Activated CD4-positive, alpha-beta T cell treated with anti-CD3 and anti-CD28 coated beads, Interleukin-2, amount 50 U/mL, for 4 hours (primary cell): ENCODE measurements at regions not wholly inside any gene's neighbourhood (a gene's known extent, or its start where the extent isn't known, plus 50 kb on each side); places are given as distances from the start of the nearest gene placed in this dataset.

ENCODE experiments used
- DNase-seq, 2 experiments: peaks; one replicate each; pipeline ENCODE4 v3.0.0-alpha.2; 2020

- DNase-seq, result no peak
These were observed 630.4 kb downstream of the PSAT1 start for GRCh38 chr9:78927099-78927940.

DNA sequence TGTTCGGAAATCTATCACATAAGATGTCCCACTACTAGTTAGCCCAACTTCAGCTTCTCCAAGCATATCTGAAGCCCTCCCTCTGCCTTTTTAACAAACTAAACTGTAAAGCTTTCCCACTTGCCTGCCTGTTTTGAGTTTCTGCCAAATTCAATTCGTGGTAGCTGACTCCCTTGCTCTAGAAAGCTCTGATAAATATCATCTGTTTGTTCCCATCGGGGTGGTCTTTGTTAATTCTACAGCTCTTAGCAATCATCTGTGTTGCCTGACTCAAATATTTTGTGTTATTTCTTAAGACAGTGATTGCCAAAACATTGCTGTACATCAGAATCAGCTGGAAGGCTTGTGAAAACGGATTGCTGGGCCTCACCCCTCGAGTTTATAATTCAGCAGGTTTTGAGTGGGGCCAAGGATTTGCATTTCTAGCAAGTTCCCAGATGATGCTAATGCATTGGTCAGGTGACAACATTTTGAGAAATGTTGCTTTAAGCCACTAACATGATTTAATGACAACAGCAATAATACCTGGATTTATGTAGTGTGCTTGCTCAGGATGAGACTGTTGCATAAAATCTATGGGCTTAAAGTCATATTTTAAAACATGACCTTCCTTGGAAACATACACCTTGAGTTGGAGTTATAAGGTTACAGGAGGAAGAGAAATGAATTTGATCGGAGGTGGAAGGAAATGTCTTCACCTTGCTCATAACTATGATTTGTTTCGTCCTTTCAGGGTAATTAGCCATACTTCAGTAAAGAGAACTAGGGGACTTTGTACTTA is 631.9 kb downstream of the PSAT1 start:
- no peak for DNase-seq

- DNase-seq, result no peak
These were observed 633.4 kb downstream of the PSAT1 start for GRCh38 chr9:78930281-78930680.

DNA sequence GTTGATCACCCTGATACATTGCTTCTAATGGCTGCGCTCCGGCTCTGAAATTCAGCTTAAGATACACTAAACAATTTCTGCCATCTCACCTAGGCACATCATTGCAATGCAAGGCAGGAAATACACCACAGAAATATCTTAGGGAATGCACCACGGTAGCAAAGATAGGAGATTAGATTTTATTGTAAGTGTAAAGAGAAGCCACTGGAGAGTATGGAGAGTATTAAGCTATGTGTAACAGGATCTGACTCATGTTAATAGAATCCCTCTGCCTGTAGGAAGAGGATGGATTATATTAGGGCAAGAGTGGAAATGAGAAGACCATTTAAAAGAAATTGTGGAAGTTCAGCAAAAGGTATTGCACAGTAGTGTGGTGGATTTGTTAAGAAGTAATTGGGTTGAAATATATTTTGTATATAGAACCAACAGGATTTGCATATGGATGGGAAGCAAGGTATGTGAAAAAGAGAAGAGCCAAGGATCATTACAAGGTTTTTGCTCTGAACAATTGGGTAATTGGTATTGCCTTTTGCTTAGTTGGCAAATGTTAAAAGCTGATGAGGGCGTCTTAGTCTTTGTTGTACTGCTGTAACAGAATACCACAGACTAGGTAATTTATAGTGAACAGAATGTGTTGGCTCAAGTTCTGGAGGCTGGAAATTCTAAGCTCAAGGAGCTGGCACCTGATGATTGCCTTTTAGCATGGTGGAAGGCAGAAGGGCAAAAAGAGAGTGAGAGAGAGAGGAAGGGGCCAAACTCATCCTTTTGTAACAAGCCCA is 636.1 kb downstream of the PSAT1 start:
- DNase-seq, result no peak

DNA sequence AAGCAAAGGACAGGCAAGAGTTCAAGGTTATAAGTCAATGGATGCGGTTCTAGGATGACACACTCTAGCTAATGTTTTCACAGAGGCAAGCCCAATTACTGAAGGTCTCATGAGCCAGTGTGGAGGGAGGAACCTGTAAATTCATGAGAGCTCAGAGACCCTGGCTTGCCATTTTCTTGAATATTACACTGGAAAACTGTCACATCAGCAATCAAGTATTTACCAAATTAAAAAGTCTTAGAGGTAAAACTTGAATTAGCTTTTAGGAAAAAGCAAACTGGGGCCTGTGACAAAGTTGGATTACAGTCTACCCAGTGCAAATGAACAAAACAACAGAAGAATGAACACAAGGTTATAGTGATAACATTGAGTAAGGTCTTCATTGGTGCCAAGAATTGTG is 636.9 kb upstream of the TLE4 start:
- no peak for DNase-seq

GRCh38 chr9:78938821-78939220 is 632.9 kb upstream of the TLE4 start:
- no peak for DNase-seq

- DNase-seq, result no peak
These were observed 632.3 kb upstream of the TLE4 start for GRCh38 chr9:78939311-78940065.

- DNase-seq, result no peak
These were observed 631.5 kb upstream of the TLE4 start for GRCh38 chr9:78940121-78940855.

DNA sequence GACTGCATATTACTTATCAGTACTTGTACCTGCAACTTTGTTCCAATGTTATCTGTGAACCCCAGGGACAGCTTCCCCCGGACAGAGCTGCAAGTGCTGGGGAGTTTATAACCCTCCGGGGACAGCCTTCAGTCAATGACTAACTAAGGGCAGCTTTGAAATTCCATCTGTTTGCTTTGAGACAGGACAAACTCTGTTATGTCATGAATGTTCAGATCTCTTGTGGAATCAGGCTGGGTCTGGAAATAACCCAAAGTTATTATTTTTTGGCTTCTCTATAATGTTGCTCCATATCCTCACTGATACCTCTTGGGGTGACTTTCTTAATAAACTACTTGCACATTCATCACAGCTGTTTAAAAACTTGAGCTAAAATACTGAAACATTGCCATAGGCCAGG is 617.5 kb upstream of the TLE4 start:
- no peak for DNase-seq

DNA sequence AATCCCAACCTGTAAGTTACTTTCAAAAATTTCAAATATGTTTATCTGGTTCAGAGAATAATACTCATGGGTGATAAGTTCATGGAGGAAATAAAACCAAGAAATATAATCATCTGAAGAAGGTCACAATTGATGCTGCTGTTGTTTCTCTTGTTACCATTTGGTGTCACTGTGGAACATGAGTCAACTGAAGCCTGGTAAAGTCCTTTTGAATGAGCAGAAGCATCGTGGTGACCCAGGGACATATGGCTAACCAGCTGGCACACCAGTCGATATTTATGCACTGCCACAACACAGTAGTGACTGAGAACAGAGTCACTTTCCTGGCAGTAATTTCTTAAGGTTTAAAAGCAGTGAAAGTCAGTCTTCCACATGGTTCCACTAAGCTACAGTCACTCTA is 612.9 kb upstream of the TLE4 start:
- no peak for DNase-seq

DNA sequence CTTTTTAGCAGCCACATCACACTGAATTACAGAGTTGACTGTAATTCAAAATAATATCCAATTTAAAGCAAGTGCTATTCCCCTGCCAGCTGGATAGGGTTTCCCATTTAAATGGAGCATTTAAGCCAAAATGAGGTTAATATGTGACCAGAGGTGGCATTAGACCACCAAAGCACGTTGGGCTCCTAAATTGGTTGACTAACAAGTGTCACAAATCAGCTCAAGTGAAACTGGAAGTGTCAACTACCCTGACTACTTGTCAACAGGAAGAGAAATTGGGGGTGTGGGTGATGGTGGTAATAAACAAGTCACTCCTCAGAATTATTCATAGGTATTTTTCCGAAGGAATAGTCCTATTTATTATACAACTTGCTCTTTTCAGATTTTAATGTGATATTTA is 609.6 kb upstream of the TLE4 start:
- no peak for DNase-seq

- DNase-seq, result no peak
These were observed 607.9 kb upstream of the TLE4 start for GRCh38 chr9:78963911-78964310.

- no peak for DNase-seq
These were observed 604.1 kb upstream of the TLE4 start for GRCh38 chr9:78967596-78968217.

DNA sequence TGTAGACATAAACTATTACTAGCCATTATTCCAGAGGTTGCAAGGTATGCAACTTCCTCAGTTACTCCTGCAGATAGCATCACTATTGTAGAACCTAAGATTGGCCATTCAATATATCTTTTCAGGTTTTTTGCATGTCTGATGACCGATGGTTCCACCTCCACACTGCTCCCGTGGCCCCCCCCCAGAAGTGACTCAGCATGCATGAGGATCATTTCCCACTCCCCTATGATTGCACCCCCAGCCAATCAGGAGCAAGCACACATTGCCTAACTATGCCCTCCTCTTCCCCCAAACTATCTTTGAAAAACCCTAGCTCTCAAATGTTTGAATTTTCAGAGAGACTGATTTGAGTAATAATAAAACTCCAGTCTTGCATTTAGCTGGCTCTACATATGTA is 601.4 kb upstream of the TLE4 start:
- DNase-seq, result no peak

GRCh38 chr9:78971540-78971939 is 600.2 kb upstream of the TLE4 start:
- no peak for DNase-seq

GRCh38 chr9:78972303-78972999 is 599.3 kb upstream of the TLE4 start:
- DNase-seq, result no peak

- DNase-seq, result no peak
These were observed 597.9 kb upstream of the TLE4 start for GRCh38 chr9:78973907-78974306.

DNA sequence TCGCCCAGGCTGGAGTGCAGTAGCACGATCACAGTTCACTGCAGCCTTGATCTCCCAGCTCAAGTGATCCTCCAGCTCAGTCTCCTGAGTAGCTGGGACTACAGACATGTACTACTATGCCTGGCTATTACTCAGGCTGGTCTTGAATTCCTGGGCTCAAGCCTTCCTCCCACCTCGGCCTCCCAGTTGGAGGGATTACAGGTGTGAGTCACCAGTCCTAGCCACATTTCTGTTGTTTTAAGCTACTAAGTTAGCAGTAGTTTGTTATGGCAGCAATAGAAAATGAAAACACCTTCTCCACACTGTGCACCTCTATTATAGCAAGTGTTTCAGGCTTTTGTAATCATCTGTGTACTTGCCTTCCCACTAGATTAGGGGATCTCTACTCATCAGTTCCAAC is 588.9 kb upstream of the TLE4 start:
- DNase-seq, result no peak

DNA sequence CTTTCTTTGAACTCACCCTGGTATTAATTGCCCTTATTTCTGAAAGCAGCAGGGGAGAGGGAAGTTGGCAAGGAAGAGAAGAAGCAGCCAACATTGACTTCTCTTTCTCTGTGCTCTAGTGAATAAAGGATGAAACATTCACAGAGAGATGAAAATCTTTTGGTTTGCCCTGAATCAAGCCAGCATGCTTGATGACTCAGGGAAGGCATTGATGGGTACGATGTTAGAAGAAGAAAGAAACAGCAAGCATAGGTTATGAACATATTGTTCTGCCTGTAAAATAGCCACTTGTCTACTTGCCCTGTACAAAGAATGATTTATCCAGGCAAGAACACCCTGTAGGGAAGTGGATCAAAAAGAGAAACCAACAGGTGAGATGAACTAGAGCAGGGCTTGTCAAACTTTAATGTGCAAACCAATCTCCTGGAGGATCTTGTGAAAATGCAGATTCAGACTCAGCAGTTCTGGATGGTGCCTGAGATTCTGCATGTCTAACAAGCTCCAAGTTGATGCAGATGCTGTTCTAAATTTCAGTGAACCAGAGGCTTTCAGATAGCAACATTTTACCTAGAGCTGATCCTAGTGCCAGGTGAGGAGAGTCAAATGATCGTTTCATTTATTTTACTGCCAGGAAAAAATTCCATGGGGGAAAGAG is 586.6 kb upstream of the TLE4 start:
- no peak for DNase-seq

DNA sequence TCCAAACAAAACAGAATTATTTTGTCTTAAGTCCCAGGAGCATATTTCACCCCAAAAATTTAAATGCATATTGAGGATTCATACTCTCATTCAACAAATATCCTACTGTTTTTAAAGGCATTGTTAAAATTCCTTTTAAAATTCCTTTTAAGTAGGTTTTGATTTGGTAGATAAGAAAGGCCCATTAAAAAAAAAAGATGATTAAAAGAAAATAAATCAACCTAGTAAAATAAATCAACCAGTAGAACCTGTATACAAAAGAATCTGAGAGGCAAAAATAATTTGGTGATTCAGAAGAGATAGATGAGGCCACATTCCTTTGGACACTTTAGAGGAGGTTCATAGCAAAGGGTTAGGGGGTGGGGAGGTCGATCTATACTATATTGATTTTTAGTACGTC is 585.3 kb upstream of the TLE4 start:
- no peak for DNase-seq
